UCSD-AML1 (cell line): ENCODE measurements at regions not wholly inside any gene's neighbourhood (a gene's known extent, or its start where the extent isn't known, plus 50 kb on each side); places are given as distances from the start of the nearest gene placed in this dataset.
"Not testable (repeated sequence)": the region's sequence is repeated elsewhere in the genome, so short reads cannot be mapped to it uniquely, and the experiment has no call there.

Experiments
- DNase-seq: peaks from one replicate; lab custom pipeline; 2025; ENCODE audit not compliant: unreplicated experiment; lab: John Stamatoyannopoulos, UW

DNA sequence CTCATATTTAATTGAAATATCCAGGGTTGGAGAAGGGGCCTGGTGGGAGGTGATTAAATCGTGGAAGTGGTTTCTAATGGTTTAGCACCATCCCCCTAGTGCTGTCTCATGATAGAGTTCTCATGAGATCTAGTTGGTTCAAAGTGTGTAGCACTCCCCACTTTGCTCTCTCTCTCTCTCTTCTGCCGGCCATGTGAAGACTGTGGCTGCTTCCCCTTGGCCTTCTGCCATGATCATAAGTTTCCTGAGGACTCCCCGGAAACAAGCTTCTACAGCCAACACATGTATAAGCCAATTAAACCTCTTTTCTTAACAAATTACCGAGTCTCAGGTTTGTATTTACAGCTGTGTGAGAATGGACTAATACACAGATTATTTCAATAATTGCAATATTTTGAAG is 305.8 kb upstream of the KCND2 start:
- no peak for DNase-seq

DNA sequence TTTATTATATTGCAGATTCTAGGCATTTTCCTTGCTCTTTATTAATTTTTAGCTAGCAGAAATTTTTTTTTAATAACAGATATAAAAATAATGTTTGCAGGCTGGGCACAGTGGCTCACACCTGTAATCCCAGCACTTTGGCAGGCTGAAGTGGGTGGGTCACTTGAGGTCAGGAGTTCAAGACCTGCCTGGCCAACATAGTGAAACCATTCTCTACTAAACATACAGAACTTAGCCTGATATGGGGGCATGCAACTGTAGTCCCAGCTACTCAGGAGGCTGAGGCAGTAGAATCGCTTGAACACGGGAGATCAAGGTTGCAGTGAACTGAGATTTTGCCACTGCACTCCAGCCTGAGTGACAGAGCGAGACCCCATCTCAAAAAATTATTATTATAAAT is 304.6 kb upstream of the KCND2 start:
- DNase-seq = not testable (repeated sequence)

DNA sequence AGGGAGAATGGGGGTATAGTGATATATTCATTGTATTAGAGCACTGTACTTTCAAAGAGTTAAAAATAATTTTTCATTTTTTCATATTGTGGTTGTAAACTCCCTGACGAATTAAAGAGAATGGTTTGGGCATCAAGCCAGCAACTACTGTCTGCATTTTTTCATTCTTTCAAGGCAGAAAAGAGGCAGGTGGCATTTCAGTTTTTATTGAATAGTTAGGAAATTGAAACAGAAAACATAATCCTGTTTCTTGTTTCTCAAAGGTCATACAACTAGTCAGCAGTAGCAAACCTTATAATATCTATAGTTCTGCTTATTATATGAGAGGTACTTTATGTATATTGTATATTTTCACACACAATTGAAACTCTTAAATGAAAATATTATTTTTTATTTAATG is 303.9 kb upstream of the KCND2 start:
- DNase-seq = no peak

DNA sequence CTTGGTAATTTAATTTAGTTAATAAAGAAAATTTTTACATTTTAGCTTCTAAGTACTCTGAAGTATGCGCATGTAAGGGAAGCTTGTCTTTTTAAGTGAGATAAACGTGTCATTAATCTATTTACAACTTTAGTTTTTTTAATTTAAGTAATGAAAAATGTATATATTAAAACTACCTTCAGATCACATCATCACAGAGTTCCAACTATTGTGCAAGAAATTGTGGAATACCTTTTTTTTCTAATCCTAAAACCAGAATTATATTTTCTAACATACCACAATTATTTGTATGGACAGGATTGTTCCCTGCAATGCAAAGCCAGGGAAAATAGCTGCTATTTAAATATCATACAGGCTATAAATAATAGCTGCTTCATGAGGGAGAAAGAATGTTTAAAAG is 303.2 kb upstream of the KCND2 start:
- DNase-seq = no peak

DNA sequence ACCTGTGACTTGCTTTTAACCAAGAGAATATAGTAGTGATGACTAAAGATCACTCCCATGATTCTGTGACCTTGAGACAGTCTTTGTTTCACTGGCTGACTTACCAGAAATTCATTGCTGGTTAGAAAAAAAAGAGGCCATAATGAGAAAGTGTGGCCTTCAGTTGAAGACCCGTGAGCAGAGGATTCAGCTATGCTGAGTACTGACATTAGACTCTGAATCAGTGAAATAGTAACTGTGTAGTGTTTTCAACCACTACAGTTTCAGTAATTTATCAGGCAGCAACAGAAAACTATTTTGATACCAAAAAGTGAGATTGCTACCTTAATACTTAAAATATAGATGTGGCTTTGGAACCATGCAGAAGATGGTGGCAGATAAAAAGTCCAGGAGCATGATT is 298.0 kb upstream of the KCND2 start:
- DNase-seq = no peak

DNA sequence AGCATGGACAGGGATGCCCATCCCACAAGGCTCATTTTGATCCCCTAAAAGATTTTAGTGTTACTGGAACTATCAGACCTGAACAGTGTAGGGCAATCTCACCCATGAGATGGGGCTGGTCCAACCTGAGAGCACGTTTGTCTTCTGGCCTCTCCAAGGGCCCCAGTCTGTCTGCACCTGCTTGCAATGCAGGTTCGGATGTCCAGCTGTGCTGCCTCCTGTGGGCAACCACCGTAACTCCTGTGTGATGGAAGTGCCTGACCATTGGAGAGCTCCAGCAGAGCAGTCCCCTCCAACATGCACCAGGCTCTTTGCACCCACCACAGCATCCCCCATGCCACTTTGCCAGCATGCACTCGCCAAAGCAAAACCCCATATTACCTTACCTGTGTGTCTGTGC is 290.1 kb upstream of the KCND2 start:
- DNase-seq = no peak

DNA sequence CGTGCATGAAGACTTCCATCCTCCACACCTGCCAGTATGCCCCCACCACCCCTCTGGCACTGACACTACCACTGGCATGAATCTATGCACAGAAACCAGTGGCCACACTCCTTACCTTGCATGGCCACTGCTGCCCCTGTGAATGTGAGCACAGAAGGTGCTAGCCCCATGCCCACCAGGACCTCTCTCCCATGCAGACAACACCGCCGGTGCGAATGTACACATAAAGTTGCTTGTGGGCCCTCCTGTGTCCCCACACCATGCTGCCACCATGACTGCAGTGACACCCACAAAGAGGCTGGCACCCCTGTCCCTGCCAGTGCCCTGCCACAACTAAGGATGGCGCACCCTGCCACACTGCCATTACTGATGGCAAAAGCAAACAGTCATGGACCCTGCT is 289.5 kb upstream of the KCND2 start:
- no peak for DNase-seq

DNA sequence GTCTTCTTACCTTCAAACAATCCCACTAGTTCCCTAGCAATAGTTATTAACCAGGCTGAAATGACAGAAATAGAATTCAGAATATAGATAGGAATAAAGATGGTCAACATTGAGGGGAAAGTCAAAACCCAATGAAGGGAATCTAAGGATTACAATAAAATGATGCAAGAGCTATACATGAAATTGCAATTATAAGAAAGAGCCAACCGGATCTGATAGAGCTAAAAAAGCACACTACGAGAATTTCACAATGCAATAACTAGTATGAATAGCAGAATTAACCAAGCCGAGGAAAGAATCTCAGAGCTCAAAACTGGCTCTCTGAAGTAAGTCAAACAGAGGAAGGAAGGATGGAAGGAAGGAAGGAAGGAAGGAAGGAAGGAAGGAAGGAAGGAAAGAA is 288.7 kb upstream of the KCND2 start:
- no peak for DNase-seq

DNA sequence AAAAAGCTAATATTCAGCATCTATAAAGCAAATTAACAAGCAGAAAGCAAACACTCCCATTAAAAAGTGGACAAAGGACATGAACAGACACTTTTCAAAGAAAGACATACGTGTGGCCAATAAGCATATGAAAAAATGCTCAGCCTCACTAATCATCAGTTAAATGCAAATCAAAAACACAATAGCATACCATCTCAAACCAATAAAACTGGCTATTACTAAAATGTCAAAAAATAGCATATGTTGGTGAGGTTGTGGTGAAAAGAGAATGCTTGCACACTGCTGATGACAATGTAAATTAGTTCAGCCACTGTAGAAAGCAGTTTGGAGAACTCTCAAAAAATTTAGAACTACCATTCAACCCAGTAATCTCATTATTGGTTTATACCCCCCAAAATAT is 284.6 kb upstream of the KCND2 start:
- DNase-seq = no peak

DNA sequence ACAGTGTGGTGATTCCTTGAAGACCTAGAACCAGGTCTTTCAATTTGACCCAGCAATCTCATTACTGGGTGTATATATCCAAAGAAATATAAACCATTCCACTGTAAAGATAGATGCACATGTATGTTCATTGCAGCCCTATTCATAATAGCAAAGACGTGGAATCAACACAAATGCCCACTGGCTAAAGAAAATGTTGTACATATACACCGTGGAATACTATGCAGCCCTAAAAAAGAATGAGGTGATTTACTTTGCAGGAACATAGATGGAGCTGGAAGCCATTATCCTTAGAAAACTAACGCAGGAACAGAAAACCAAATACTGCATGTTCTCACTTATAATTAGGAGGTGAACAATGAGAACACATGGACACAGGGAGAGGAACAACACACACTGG is 278.0 kb upstream of the KCND2 start:
- no peak for DNase-seq

DNA sequence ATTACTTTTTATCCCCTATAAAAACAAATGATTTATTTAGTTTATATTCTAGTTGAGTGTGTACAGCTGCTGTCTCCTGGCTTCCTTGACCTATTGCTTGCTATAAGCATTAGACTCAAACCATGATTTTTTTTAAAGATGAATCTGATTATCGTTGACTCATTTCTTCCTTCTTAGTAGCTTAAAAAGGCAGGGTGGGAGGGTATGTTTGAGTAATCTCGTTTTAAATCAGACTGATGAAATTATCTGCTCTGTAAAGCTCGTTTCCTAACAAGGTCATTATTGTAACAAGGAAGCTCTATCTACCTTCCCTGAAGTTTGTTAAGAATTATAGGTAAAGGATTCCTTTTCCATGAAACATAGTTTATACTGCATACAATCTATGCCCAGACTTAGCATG is 276.3 kb upstream of the KCND2 start:
- no peak for DNase-seq

DNA sequence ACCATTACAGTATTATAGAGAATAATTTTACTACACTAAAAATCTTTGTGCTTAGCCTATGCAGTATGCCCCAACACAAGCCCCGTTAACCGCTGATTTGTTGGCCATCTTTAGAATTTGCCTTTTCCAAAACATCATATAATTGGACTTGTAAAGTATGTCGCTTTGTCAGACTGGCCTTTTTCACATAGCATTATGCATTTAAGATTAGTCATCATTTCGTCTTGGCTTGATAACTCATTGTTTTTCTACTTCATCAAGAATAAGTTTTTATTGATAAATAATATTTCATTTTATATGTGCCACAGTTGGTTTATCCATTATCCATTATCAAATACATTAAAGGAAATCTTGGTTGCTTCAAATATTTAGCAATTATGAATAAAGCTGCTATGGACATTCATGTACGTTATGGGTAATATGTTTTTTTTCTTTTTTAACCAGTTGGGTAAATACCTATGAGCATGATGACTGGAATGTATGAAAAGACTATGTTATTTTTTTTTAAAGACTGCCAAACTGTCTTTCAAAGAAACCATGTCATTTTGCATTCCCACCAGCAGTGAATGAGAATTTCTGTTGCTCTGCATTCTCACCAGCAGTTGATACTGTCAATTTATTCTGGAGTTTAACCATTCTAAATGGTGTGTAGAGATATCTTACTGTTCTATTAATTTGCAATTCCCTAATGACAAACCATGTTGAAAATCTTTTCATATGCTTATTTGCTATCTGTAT is 273.1 kb upstream of the KCND2 start:
- DNase-seq = no peak

DNA sequence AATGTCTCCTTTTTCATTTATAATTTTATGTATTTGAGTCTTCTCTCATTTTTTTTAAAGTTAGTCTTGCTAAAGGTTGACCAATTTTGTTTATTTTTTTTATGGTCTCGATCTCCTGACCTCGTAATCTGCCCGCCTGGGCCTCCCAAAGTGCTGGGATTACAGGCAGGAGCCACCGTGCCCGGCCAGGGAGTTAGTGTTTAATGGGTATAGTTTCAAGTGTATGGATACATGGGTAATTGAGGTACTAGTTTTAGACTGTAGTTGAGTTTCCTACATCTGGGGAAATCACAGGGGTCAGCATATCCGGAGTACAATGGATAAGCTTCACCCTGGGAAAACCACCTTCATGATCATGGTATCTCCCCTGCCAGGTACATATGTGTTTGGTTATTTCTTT is 267.3 kb upstream of the KCND2 start:
- DNase-seq = no peak

DNA sequence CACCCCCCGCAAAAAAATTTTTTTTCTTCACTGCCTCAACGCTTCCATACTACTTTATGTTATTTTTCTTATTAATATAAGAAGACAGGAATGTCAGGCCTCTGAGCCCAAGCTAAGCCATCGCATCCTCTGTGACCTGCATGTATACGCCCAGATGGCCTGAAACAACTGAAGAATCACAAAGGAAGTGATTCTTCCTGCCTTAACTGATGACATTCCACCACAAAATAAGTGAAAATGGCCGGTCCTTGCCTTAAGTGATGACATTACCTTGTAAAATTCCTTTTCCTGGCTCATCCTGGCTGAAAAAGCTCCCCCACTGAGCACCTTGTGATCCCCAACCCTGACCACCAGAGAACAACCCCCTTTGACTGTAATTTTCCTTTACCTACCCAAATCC is 258.7 kb upstream of the KCND2 start:
- not testable (repeated sequence) for DNase-seq

DNA sequence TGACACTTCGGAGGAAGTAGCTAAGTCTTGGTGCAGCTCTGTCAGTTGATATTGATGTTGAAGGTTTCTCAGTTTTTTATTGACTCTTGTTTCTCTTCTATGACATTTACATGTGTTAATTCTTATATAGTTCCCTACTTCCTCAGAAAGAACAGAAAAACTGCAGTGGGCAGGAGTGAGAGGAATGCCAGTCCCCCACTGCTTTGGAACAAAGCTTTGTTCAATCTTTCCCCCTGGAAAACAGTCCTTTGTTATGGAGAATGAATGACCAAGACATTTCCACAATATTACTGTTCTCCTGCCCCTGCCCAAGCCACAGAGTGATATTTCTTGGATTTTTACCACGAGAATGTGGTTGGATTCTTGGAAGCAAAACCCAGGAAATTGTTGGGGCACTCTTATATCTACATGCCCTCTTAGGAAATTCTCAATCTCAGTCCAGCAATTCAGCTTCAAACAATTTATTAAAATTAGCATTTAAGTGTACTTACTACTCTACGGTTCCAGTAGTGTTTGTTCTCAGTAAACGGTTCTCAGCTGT is 258.0 kb upstream of the KCND2 start:
- no peak for DNase-seq

DNA sequence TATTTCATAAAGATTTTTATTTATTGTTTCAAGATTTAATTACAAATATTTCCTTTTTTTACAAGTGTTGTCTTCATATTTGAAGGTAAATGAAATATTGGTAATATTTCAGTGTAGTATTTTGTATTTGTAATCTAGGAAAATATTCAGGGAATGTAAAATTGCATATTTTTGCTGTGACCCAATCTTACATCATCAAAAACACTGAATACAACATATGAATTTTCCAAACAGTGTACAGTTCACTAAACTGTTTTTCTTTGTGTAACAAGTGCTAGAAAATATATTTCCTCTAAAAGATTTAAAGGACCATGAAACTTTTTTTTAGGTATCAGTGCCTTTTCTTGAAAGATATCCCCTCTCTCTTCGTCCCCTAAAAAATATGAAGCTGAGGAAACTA is 251.9 kb upstream of the KCND2 start:
- no peak for DNase-seq

DNA sequence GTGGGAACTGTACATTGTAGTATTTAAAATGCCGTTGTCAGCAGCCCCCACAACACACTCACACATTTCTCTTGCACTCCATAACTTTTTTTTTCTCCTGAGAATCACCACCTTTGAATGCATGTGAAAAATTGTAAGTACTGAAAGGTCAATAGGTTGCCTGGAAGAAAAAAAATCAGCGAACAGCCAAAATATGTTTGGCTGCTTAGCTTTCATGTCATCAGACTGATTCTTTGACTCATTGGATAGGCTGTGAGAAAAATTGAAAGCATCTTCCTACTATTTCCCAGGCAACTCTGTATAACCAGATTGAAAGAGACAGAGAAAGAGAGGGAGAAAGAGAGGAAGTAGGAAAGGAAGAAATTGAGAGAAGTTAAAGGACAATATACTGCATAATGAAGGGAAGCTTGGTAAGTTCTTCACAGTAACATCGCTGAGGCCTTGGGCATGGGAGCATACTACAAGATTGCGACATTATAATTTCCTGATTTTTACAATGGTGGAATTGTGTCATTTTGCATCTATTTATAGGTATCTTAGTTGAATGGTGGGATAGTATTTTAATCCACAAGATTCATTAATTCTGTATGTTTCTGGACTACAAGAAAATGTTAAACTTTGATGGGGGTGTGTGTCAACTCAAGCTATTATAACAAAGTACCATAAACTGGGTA is 249.3 kb upstream of the KCND2 start:
- no peak for DNase-seq

DNA sequence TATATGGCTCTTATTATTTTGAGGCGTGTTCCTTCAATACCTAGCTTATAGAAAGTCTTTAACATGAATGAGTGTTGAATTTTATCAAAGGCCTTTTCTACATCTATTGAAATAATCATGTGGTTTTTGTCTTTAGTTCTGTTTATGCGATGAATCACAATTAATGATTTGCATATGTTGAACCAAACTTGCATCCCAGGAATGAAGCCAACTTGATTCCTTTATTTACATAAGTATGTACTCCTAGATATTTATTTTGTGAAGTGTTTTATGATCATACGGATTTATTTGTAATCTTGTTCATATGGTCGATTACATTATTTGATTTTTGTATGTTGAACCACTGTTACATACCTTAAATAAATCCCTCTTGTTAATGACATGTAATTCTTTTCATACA is 244.3 kb upstream of the KCND2 start:
- DNase-seq = no peak

DNA sequence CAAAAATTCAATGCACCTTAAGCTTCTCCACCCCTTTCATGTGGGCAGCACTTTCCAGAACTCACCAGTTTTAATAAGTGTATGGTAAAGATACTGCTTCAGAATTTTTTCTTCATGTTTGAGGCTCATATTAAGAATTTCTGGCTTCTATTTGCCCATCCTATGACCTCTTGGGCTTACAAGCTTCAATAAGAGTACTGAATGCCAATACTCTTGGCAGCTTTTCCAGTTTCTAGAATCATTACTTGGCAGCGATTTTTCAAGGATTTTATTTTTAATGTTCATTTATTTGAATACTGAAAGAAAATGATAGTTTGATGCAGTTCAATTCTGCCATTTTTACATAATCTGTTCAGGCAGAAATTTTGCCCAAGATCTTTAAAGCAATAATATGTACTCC is 242.1 kb upstream of the KCND2 start:
- no peak for DNase-seq

DNA sequence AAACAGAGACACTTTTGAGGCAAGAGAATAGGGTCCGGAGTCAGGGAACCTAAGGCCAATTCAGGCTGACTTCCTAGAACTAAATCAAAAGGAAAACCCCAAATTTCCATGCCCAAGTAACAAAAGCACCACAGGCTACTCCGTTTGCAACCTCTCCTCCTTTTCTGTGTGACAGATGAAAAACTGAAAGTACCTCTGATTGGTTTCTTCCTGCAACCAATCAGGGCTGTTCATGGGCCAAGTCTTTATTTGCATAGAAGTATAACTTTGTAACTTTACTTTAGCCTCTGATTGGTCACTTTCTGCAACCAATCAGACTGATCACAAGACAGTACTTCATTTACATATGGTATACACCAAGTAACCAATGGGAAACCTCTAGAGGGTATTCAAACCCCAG is 239.9 kb upstream of the KCND2 start:
- no peak for DNase-seq

DNA sequence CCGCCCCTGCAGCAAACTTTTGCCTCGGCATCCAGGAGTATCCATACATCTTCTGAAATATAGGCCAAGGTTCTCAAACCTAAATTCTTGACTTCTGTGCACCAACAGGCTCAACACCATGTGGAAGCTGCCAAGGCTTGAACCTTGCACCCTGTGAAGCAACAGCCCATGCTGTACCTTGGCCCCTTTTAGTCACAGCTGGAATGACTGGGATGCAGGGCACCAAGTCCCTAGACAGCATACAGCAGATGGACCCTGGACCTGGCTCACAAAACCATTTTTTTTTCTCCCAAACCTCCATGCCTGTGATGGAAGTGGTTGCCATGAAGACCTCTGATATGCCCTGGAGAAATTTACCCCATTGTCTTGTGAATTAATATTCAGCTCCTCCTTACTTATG is 233.8 kb upstream of the KCND2 start:
- no peak for DNase-seq

DNA sequence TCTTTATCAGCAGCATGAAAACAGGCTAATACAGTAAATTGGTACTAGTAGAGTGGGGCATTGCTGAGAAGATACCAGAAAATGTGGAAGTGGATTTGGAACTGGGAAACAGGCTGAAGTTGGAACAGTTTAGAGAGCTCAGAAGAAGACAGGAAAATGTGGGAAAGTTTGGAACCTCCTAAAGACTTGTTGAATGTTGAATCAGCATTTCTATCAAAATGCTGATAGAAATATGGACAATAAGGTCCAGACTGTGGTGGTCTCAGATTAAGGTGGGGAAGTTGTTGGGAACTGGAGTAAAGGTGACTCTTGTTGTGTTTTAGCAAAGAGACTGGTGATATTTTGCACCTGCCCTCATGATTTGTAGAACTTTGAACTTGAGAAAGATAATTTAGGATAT is 231.2 kb upstream of the KCND2 start:
- DNase-seq = no peak

DNA sequence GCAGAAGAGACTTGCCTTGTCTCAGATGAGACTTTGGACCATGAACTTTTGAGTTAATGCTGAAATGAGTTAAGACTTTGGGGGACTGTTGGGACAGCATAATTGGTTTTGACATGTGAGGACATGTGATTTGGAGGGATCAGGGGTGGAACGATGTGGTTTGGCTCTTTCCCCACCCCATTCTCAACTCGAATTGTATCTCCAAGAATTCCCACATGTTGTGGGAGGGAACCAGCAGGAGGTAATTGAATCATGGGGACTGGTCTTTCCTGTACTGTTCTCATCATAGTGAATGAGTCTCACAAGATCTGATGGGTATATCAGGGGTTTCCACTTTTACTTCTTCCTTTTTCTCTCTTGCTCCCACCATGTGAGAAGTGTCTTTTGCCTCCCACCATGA is 229.7 kb upstream of the KCND2 start:
- DNase-seq = no peak
